ENCODE measurements at regions not wholly inside any gene's neighbourhood (a gene's known extent, or its start where the extent isn't known, plus 50 kb on each side); places are given as distances from the start of the nearest gene placed in this dataset.

- DNase-seq: no peak
- intact Hi-C loops (cut with DNase I): no loop called here
- no peak for ATAC-seq
Measured at GRCh38 chr18:76142611-76143010, 352.4 kb downstream of the ZNF516 start.

- no peak for DNase-seq
- intact Hi-C loops (cut with DNase I): no loop called here
- no peak for ATAC-seq
Measured at GRCh38 chr18:76139844-76140243, 355.2 kb downstream of the ZNF516 start.

DNA sequence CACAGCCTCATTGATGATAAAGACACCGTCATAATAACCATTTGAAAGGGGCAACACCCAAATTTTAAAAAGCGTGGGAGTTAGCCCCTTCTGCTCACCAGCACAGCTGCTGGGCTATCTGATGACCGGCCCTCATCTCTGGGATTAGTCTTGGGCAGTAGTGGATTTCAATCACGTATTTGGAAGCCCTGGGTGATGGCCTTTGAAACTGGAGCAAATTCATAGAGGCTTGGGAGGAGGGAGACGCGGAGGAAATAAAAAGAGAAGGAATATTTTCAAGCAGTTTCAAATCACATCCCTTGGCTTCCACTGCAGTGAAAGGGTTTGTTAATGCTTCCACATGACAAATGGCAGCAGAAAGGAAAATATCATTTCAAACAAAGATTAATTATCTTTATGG is 357.8 kb downstream of the ZNF516 start:
- ATAC-seq (no peak), DNase-seq (no peak)
- intact Hi-C loops (cut with DNase I): no loop called here

DNA sequence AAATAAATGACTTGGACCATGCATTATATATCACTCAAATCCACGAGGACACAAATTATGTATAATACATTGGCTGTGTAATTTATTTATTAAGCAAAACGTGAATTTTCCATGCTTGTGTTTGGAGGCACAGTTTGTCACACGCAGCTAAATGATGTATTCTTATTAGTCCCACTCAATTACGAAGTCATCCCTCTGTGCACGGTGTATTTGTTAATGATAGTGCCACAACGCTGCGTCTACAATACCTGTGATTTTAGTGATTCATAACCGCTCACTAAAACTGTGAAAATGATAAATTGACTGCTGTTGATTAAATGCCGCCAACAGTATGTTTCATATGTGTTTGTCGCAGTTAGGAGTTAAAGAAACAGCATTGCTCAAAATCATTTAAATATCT is 358.3 kb downstream of the ZNF516 start:
- intact Hi-C loops (cut with DNase I): no loop called here
- DNase-seq: no peak
- ATAC-seq: no peak

DNA sequence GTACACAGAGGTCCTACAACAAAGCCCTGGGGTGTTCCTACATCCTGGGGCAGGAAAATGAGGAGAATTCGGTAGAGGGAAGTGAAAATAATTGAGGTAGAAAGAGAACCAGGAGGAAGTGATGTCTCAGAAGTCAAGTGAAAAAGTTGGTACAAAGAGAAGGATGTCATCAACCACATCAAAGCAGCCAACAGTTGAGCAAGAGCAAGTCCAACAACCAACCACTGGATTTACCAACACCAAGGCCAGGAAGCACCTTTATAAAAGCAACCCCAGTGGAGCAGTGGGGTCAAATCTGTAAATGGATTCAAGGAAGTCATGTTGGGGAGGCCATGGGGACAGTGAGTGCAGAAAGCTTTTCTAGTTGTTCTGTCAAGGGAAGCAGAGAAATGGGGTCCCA is 360.4 kb downstream of the ZNF516 start:
- ATAC-seq: no peak
- no peak for DNase-seq
- intact Hi-C loops (cut with DNase I): no loop called here

DNA sequence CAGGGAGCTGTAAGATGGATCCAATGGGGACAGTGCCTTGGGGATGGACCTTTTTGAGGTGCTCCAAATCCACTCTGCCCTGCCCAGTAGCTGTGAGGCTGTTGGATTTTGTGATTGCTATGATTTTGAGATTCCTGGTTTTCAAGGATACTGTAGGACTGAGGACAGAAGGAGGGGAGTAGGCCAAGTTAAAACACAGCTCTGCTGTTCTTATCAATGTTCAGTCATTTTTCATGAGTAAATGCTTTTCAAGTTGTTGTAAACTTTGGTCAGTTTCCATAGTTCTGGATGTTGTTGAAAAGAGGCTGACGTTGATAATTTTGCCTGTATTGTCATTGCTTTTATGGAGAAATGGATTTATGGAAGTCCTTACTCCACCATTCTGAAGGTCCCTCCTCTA is 361.2 kb downstream of the ZNF516 start:
- ATAC-seq (no peak), DNase-seq (no peak)
- intact Hi-C loops (cut with DNase I): no loop called here

- intact Hi-C loops (cut with DNase I): no loop called here
- DNase-seq (no peak), ATAC-seq (no peak)
Measured at GRCh38 chr18:76131738-76132137, 363.3 kb downstream of the ZNF516 start.

- intact Hi-C loops (cut with DNase I): no loop called here
- ATAC-seq (peak in 1 of 2 donors; percentile 27), DNase-seq (no peak)
Measured at GRCh38 chr18:76130845-76131244, 364.2 kb downstream of the ZNF516 start.

DNA sequence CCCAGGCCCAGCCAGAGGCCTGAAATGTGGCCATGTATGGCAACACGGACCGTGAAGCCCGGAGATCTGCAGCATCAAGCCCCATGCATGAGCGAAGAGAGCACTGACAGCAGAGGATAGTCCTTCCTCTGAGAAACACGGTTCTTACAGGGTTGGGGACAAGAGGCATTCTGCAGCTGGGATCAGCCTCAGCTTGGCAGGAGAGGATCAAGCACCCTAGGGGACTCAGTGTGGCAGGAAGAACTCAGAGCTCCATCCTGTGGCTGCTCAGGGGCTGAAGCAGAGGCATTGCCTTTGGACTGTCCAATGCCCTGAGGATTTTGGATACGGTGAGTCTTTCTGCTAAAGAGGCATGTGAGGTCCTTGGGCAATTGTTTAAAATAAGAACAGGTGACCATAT is 368.7 kb downstream of the ZNF516 start:
- DNase-seq (no peak), ATAC-seq (peak; percentile 31 to 63)
- intact Hi-C loops (cut with DNase I): loop anchor here (5.0 to 10.0 kb wide), 2 partner anchors 242 to 244 kb away; no protein-coding TSS in a partner anchor

DNA sequence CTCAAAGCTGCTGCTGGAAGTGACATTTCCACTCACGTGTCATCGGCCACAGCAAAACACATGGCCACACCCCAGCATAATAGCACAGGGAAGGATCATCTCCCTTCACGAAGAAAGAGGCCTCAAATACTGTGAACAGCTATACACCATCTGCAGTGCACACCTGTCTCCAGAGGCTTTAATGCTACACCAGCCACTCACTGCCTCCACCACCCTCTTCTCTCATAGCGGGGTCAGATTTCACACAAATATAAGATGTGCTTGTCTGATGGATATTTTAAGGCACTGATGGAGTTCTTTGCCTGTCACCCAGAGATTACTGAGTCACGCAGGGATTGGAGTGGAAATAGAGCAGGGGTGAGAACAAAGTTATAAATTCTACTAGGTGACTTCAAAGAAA is 374.0 kb downstream of the ZNF516 start:
- DNase-seq (no peak), ATAC-seq (no peak)
- intact Hi-C loops (cut with DNase I): loop anchor here in 1 of 2 donors (10.0 kb wide), 1 partner anchor 236 kb away; no protein-coding TSS in a partner anchor

DNA sequence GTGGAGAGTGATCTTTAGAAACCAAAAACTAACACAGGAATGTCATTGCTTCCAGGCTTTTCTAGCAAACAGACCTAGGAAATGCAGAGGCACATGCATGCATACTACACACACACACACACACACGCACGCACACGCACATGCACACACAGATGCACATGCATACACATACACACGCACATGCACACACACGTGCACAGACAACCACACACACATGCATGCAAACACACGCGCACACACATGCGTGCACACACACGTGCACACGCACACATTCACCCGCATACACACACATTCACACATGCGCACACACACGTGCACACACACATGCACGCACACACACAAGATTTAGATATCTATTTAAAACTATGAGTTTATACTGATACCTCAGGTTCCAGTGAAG is 379.5 kb downstream of the ZNF516 start:
- ATAC-seq (no peak), DNase-seq (no peak)
- intact Hi-C loops (cut with DNase I): no loop called here

DNA sequence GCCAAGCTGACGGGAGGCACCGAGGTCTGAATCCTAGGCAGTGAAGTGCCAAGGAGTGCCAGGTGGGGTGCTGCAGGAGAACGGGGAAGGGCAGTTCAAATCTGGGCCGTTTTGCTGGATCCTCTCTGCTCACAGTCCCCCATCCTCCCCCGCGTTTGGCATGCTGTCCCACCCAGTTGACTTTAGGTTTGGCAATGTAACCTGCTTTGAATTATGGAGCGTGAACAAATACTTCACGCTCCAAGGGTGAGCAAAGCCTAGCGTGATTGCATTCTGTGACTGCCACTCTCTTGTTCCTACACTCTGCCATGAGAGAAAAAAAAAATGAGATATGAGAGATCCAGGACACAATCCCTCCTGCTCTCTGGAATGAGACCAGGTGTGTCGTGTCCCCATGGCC is 381.9 kb downstream of the ZNF516 start:
- intact Hi-C loops (cut with DNase I): no loop called here
- DNase-seq (no peak), ATAC-seq (no peak)

- intact Hi-C loops (cut with DNase I): no loop called here
- ATAC-seq: no peak
- DNase-seq: no peak
Measured at GRCh38 chr18:76102626-76103025, 392.4 kb downstream of the ZNF516 start.

DNA sequence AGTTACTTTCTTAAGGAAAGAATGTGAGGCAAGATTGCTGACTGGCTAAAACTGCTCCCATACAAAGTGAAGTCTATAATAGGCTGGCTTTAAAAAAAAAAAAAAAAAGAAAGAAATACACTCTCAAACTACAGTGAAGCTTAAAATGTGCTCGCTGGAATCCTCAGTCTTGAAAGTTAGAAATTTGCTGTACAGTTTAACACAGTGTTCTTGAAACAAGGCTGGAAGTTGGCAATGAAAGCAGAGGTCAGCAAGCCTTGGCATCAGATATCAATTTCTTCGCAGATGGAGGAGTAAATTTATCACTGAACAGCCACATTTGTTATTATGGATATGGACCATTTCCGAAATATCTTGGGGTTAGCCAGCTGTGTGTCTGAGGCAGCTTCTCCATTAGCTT is 392.9 kb downstream of the ZNF516 start:
- ATAC-seq: no peak
- DNase-seq: no peak
- intact Hi-C loops (cut with DNase I): no loop called here

DNA sequence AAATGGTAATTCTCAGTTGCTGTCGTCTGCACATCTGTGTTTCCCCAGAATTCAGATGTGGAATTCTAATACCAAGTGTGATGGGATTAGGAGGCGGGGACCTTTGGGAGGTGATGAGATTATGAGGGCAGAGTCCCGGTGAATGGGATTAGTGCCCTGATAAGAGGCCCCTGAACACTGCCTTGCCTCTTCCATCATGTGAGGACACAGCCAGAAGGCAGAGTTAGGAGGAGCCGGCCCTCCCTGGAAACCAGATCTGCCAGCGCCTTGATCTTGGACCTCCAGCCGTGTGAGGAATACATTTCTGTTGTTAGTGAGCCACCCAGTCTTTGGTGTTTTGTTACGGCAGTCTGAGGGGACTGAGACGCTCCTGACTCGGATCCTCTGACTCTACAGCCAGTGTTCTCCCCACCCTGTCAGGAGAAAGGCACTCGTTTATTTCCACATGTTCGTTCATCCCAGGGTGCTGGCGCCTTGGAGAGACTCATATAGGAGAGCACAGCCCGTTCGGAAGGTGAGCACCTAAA is 395.0 kb downstream of the ZNF516 start:
- intact Hi-C loops (cut with DNase I): no loop called here

DNA sequence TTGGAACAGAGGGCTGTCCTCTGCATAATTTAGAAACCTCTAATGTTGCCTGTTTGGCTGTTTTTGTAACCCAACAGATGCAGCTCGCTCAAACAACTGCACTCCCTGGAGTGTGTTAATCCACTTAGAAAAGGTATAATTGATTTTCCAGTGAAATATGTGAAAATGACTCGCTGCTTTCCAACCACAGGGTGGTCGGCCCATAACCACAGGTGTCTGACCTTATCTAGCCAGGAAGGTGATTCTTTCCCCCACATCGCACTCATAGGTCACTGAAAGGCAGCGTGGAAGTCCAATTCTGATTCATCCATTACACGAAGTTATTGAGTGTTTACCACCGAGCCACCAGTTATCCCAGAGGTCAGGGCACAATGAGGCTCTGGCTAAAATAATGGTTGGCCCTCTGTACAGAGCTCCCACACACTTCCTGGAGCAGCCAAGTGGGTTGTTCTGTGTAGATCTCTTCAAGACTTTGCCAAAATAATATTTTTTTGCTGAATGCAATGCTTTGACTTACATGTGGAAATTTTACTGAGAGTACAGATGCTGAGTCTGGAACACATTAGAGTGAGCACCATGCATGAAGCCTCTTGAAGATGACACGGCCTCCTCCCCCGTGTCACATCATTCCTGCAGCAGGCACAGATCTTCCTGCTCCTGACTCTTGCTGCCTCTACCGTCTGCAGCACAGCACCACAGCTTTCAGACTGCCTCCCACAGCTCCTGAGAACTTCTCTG is 396.2 kb downstream of the ZNF516 start:
- DNase-seq (no peak), ATAC-seq (no peak)
- intact Hi-C loops (cut with DNase I): no loop called here

More for the DNA sequence above, 395.0 kb downstream of the ZNF516 start:
- DNase-seq (no peak), ATAC-seq (no peak)

- DNase-seq (no peak), ATAC-seq (no peak)
- intact Hi-C loops (cut with DNase I): no loop called here
Measured at GRCh38 chr18:76081536-76081935, 413.5 kb downstream of the ZNF516 start.

DNA sequence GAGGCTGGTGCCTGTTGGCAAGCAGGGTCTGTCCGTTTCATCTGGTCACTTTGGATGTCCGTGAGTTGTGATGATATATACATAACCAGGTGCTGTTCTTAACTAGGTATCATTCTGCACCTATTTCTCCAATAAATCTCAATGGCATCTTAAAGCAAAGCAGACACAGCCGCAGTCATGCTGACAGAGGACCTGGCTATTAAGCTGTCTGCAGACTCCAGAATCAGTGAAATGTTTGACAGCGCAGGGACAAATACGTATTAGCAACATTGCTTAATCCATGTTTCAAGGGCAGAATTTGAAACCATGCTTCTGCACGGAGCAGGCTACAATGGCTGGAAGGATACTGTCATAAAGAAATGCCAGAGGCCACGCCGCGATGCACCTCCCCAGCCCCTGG is 414.6 kb downstream of the ZNF516 start:
- DNase-seq: no peak
- ATAC-seq: no peak
- intact Hi-C loops (cut with DNase I): no loop called here

DNA sequence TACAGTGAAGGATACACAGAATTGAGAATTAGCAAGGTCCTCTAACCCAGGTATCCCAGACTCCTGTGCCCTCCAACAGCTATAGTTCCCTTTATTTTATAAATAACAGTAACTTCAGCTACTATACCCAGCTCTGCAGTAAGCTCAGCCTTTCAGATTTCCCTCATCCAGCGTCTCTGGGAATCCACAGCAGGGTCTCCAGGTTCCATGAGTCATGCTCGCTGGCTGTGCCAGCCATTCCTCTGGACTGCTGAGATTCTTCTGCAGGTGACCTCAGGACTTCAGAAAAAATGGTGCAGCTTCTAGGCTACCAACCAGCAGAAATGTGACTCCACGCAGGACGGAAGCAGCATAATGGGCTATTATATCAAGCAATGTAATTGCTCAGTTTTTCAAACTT is 419.3 kb downstream of the ZNF516 start:
- ATAC-seq (no peak), DNase-seq (no peak)
- intact Hi-C loops (cut with DNase I): no loop called here

GRCh38 chr18:76064998-76065397 is 430.0 kb downstream of the ZNF516 start:
- peak in 1 of 2 donors; percentile 38 for ATAC-seq
- no peak for DNase-seq
- intact Hi-C loops (cut with DNase I): no loop called here

- intact Hi-C loops (cut with DNase I): no loop called here
- DNase-seq: no peak
- ATAC-seq: no peak
Measured at GRCh38 chr18:76058146-76058545, 436.9 kb downstream of the ZNF516 start.
